ENCODE measurements at regions not wholly inside any gene's neighbourhood (a gene's known extent, or its start where the extent isn't known, plus 50 kb on each side); places are given as distances from the start of the nearest gene placed in this dataset.
"Not testable (repeated sequence)": the region's sequence is repeated elsewhere in the genome, so short reads cannot be mapped to it uniquely, and the experiment has no call there.

DNA sequence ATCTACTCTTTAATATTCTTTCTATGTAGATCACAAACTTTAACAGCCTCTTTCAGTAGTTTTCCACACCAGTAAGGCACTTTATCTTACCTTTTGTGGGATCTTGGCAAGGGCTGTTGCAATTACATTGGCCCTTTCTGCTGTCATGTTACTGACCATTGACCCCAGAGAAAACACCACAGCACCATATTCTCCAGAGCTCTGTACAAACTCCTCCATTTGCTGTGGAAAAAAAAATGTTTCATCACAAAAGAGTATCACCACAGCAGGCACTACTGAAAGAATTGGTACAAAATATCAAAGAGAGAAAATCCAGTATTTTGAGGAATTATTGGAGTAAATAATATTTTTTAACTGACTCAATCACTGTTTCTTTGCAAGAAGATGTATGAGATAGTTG is 62.3 kb upstream of the UGT2A3 start:
- FAIRE-seq; H3K4me1 ChIP-seq (replicated peaks in 1 of 4; ENCODE audit: control insufficient read depth in 3 of 4, insufficient read depth in 4 of 4, low read length in 3 of 4): not testable (repeated sequence)

GRCh38 chr4:69017986-69018385 is 66.4 kb upstream of the UGT2A3 start:
- H3K79me1 ChIP-seq (ENCODE audit: low read depth, low read length); H3K18ac ChIP-seq (ENCODE audit: extremely low read depth, low read length); H2AFZ ChIP-seq (ENCODE audit: low read length); H4K20me1 ChIP-seq (replicated peaks in 1 of 2; ENCODE audit: control insufficient read depth in 1 of 2, insufficient read depth in 2 of 2, low read length in 2 of 2); H3K4me1 ChIP-seq (replicated peaks in 1 of 4; ENCODE audit: control insufficient read depth in 3 of 4, insufficient read depth in 4 of 4, low read length in 3 of 4); H2BK15ac ChIP-seq (ENCODE audit: low read length); H4K5ac ChIP-seq (ENCODE audit: insufficient read length, low read depth, low read length); H4K91ac ChIP-seq (replicated peaks; ENCODE audit: insufficient read length, low read length); H3K4ac ChIP-seq (replicated peaks; ENCODE audit: insufficient read length, low read depth, low read length); POLR2A ChIA-PET (ENCODE audit: partially characterized antibody); H2BK20ac ChIP-seq (ENCODE audit: low read length); CTCF ChIA-PET (ENCODE audit: partially characterized antibody); H4K8ac ChIP-seq (ENCODE audit: extremely low read depth, insufficient read depth, low read length); H3K9ac ChIP-seq (replicated peaks in 1 of 4; ENCODE audit: extremely low read depth in 1 of 4, low read depth in 3 of 4, low read length in 3 of 4); DNase-seq (ENCODE audit: low read depth in 1 of 2, low spot score in 2 of 2); H2AK5ac ChIP-seq (ENCODE audit: low read depth, low read length); H3K4me3 ChIP-seq (ENCODE audit: extremely low read depth in 1 of 4, insufficient read depth in 2 of 4, low read depth in 3 of 4, low read length in 4 of 4); H3K23me2 ChIP-seq (ENCODE audit: low read depth, low read length); H3K23ac ChIP-seq (ENCODE audit: insufficient read length); H3K9me3 ChIP-seq (ENCODE audit: insufficient read depth in 2 of 2, low read depth in 1 of 2, low read length in 1 of 2); H3K14ac ChIP-seq (ENCODE audit: insufficient read length); H3K36me3 ChIP-seq (ENCODE audit: control insufficient read depth in 2 of 4, insufficient read depth in 4 of 4, low read length in 3 of 4); H3K56ac ChIP-seq (replicated peaks; ENCODE audit: insufficient read length, low read depth, low read length); H3K4me2 ChIP-seq (ENCODE audit: insufficient read depth in 1 of 2, low read depth in 2 of 2, low read length in 2 of 2); H2BK12ac ChIP-seq (ENCODE audit: low read depth, low read length); H3K27ac ChIP-seq (ENCODE audit: low read depth, low read length); H3K79me2 ChIP-seq (ENCODE audit: control insufficient read depth in 1 of 2, insufficient read depth in 2 of 2, low read length in 2 of 2); H2BK120ac ChIP-seq (replicated peaks; ENCODE audit: low read depth, low read length); H3K27me3 ChIP-seq (replicated peaks in 1 of 4; ENCODE audit: control insufficient read depth in 3 of 4, extremely low read depth in 1 of 4, insufficient read depth in 3 of 4, low read length in 3 of 4); H2BK5ac ChIP-seq (ENCODE audit: low read depth, low read length): not testable (repeated sequence)
- FAIRE-seq, result peak; percentile 36
- 70% methylated on average over 3 of the region's 3 CpGs; no CpG with 5 or more reads in 1 of the 2 experiments for WGBS, 2 experiments (ENCODE audit: extremely low coverage in 1 of 2, insufficient coverage in 1 of 2, insufficient read length in 1 of 2, insufficient replicate concordance in 2 of 2, low coverage in 1 of 2, low lambda C conversion rate in 2 of 2, missing lambda C conversion rate in 1 of 2)

More for the DNA sequence above, 62.3 kb upstream of the UGT2A3 start:
- H3K9me3 ChIP-seq (ENCODE audit: insufficient read depth in 2 of 2, low read depth in 1 of 2, low read length in 1 of 2); H2BK120ac ChIP-seq (replicated peaks; ENCODE audit: low read depth, low read length); H3K27me3 ChIP-seq (replicated peaks in 1 of 4; ENCODE audit: control insufficient read depth in 3 of 4, extremely low read depth in 1 of 4, insufficient read depth in 3 of 4, low read length in 3 of 4); H3K56ac ChIP-seq (replicated peaks; ENCODE audit: insufficient read length, low read depth, low read length); H4K5ac ChIP-seq (ENCODE audit: insufficient read length, low read depth, low read length); CTCF ChIA-PET (ENCODE audit: partially characterized antibody); H3K36me3 ChIP-seq (ENCODE audit: control insufficient read depth in 2 of 4, insufficient read depth in 4 of 4, low read length in 3 of 4); H2AFZ ChIP-seq (ENCODE audit: low read length); H3K4me2 ChIP-seq (ENCODE audit: insufficient read depth in 1 of 2, low read depth in 2 of 2, low read length in 2 of 2); H3K23ac ChIP-seq (ENCODE audit: insufficient read length); H3K27ac ChIP-seq (ENCODE audit: low read depth, low read length); H2BK15ac ChIP-seq (ENCODE audit: low read length); H3K4me3 ChIP-seq (ENCODE audit: extremely low read depth in 1 of 4, insufficient read depth in 2 of 4, low read depth in 3 of 4, low read length in 4 of 4); H3K4ac ChIP-seq (replicated peaks; ENCODE audit: insufficient read length, low read depth, low read length); POLR2A ChIA-PET (ENCODE audit: partially characterized antibody); H4K8ac ChIP-seq (ENCODE audit: extremely low read depth, insufficient read depth, low read length); H3K14ac ChIP-seq (ENCODE audit: insufficient read length); H2BK12ac ChIP-seq (ENCODE audit: low read depth, low read length); H2BK5ac ChIP-seq (ENCODE audit: low read depth, low read length); H3K23me2 ChIP-seq (ENCODE audit: low read depth, low read length); H2BK20ac ChIP-seq (ENCODE audit: low read length); DNase-seq (ENCODE audit: low read depth in 1 of 2, low spot score in 2 of 2); H4K20me1 ChIP-seq (replicated peaks in 1 of 2; ENCODE audit: control insufficient read depth in 1 of 2, insufficient read depth in 2 of 2, low read length in 2 of 2); H3K79me1 ChIP-seq (ENCODE audit: low read depth, low read length); H2AK5ac ChIP-seq (ENCODE audit: low read depth, low read length); H3K79me2 ChIP-seq (ENCODE audit: control insufficient read depth in 1 of 2, insufficient read depth in 2 of 2, low read length in 2 of 2); H4K91ac ChIP-seq (replicated peaks; ENCODE audit: insufficient read length, low read length); H3K9ac ChIP-seq (replicated peaks in 1 of 4; ENCODE audit: extremely low read depth in 1 of 4, low read depth in 3 of 4, low read length in 3 of 4); H3K18ac ChIP-seq (ENCODE audit: extremely low read depth, low read length): not testable (repeated sequence)
